Neural cell (in vitro differentiated cells): ENCODE measurements at regions not wholly inside any gene's neighbourhood (a gene's known extent, or its start where the extent isn't known, plus 50 kb on each side); places are given as distances from the start of the nearest gene placed in this dataset.

Experiments used
- CTCF ChIP-seq: fragments of 450-650 bp; IDR thresholded peaks from 2 replicates; pipeline ENCODE4 v1.5.1; 2014; ENCODE audit warnings: antibody characterized with exemption, mild to moderate bottlenecking, moderate library complexity; ENCODE audit not compliant: poor library complexity, severe bottlenecking
- EP300 ChIP-seq: fragments of 450-650 bp; conservative IDR thresholded peaks from 2 replicates; pipeline ENCODE4 v1.6.1; 2014; ENCODE audit warnings: antibody characterized with exemption, mild to moderate bottlenecking, moderate library complexity; ENCODE audit not compliant: poor library complexity, severe bottlenecking
- EZH2 ChIP-seq: fragments of 200-600, 300-800 bp; shearing (Covaris generic), sonication (generic); IDR thresholded peaks from 2 replicates; pipeline ENCODE4 v1.6.1; 2014; ENCODE audit warnings: antibody characterized with exemption, low read length, borderline replicate concordance, mild to moderate bottlenecking; ENCODE audit not compliant: insufficient read depth, poor library complexity, severe bottlenecking
- POLR2AphosphoS5 ChIP-seq: IDR thresholded peaks from 2 replicates; pipeline ENCODE4 v1.6.1; 2012
- RAD21 ChIP-seq: fragments of 450-650 bp; conservative IDR thresholded peaks from 2 replicates; pipeline ENCODE4 v1.6.1; 2014; ENCODE audit warnings: antibody characterized with exemption, mild to moderate bottlenecking, moderate library complexity
- SMC3 ChIP-seq: fragments of 450-650 bp; conservative IDR thresholded peaks from 2 replicates; pipeline ENCODE4 v1.6.1; 2014; ENCODE audit warnings: antibody characterized with exemption, mild to moderate bottlenecking, moderate library complexity; ENCODE audit not compliant: poor library complexity
- TAF1 ChIP-seq: IDR thresholded peaks from 2 replicates; pipeline ENCODE4 v1.6.1; 2012; ENCODE audit warnings: low read depth

GRCh38 chr5:1593903-1594356 lies 70.2 kb upstream of the LPCAT1 start:
- no peak for TF ChIP-seq CTCF
- no peak for TF ChIP-seq EZH2
- no peak for TF ChIP-seq EP300
- TF ChIP-seq RAD21, result no peak
- TF ChIP-seq TAF1, result no peak
- no peak for TF ChIP-seq POLR2AphosphoS5
- no peak for TF ChIP-seq SMC3
